ENCODE measurements at regions not wholly inside any gene's neighbourhood (a gene's known extent, or its start where the extent isn't known, plus 50 kb on each side); places are given as distances from the start of the nearest gene placed in this dataset.
"Not testable (repeated sequence)": the region's sequence is repeated elsewhere in the genome, so short reads cannot be mapped to it uniquely, and the experiment has no call there.

DNA sequence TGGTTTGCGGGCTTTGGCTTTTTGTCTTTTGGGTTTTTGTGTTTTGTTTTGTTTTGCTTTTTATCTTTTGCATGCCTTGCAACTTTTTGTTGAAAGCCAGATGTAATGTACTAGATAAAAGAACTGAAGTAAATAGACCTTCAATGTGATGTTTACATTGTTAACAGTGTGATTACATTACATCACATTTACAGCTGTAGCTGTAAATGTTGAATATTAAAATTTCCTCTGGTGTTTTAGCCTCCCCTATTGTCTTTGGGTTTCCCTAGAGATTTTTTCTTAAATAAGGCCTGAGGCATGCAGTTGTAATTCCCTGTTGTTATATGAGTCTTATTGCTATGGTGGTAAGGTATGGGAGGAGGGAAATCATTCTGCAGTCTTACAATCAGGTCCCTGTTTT is 275.0 kb downstream of the PARM1 start:
- peaks cover 0 to 5% of the 10 kb centered on the region in 2 donors for H3K4me1 ChIP-seq (ENCODE audit: control insufficient read depth in 2 of 2, insufficient read depth in 1 of 2, low read depth in 1 of 2, low read length in 2 of 2)
- no peak overlapping the region for H2BK12ac ChIP-seq (ENCODE audit: low read length)
- no peak overlapping the region for H3K18ac ChIP-seq (ENCODE audit: low read length)
- no peaks in the 10 kb centered on the region for H3K79me1 ChIP-seq (ENCODE audit: low read depth, low read length)
- no peak overlapping the region for H3K4me3 ChIP-seq (ENCODE audit: low read length in 2 of 2)
- no peak overlapping the region for H4K91ac ChIP-seq (ENCODE audit: low read depth, low read length, poor library complexity)
- H2BK5ac ChIP-seq (ENCODE audit: low read length): no peak overlapping the region
- no peaks in the 10 kb centered on the region for H3K27me3 ChIP-seq (ENCODE audit: control insufficient read depth in 3 of 3, insufficient read depth in 3 of 3, low read depth in 1 of 3, low read length in 3 of 3)
- no peak overlapping the region for H4K8ac ChIP-seq (ENCODE audit: low read depth, low read length)
- WGBS, 2 donors (ENCODE audit: extremely low coverage in 2 of 2, insufficient read length in 2 of 2, insufficient replicate concordance in 1 of 2): no CpG with 5 or more reads among the region's 1 CpG
- H2BK120ac ChIP-seq (ENCODE audit: low read depth, low read length): no peak overlapping the region
- H3K4me2 ChIP-seq (ENCODE audit: insufficient read depth, low read length, poor library complexity, severe bottlenecking): no peak overlapping the region
- H3K4ac ChIP-seq (ENCODE audit: low read length): no peak overlapping the region
- H3K23ac ChIP-seq (ENCODE audit: low read depth, low read length, poor library complexity): no peak overlapping the region
- no peak overlapping the region for H3K14ac ChIP-seq (ENCODE audit: low read length)
- no peak overlapping the region for H3K27ac ChIP-seq (replicated peaks; ENCODE audit: low read length)
- H3K36me3 ChIP-seq (replicated peaks in 1 of 2; ENCODE audit: control insufficient read depth in 2 of 2, insufficient read depth in 2 of 2, low read length in 2 of 2): no peaks in the 10 kb centered on the region
- H2AK5ac ChIP-seq (ENCODE audit: low read depth, low read length): no peak overlapping the region
- DNase-seq (ENCODE audit: low spot score): no peak
- H3K9ac ChIP-seq (ENCODE audit: low read depth, low read length, poor library complexity): no peak overlapping the region
- H2BK15ac ChIP-seq (ENCODE audit: low read length): no peak overlapping the region
- no peak overlapping the region for H2AFZ ChIP-seq (ENCODE audit: low read length)
- H3K9me3 ChIP-seq (replicated peaks in 1 of 2; ENCODE audit: control insufficient read depth in 2 of 2, insufficient read depth in 1 of 2, low read depth in 1 of 2, low read length in 2 of 2): no peaks in the 10 kb centered on the region

GRCh38 chr4:75195111-75195510 is 262.2 kb downstream of the PARM1 start:
- H2AK5ac ChIP-seq (ENCODE audit: low read depth, low read length): no peak overlapping the region
- WGBS, 2 donors (ENCODE audit: extremely low coverage in 2 of 2, insufficient read length in 2 of 2, insufficient replicate concordance in 1 of 2): no CpG with 5 or more reads among the region's 7 CpGs
- no peak overlapping the region for H4K8ac ChIP-seq (ENCODE audit: low read depth, low read length)
- H3K14ac ChIP-seq (ENCODE audit: low read length): no peak overlapping the region
- H3K4me3 ChIP-seq (ENCODE audit: low read length in 2 of 2): no peak overlapping the region
- H3K27ac ChIP-seq (replicated peaks; ENCODE audit: low read length): no peak overlapping the region
- no peaks in the 10 kb centered on the region for H3K36me3 ChIP-seq (replicated peaks in 1 of 2; ENCODE audit: control insufficient read depth in 2 of 2, insufficient read depth in 2 of 2, low read length in 2 of 2)
- no peak overlapping the region for H3K9ac ChIP-seq (ENCODE audit: low read depth, low read length, poor library complexity)
- H2BK120ac ChIP-seq (ENCODE audit: low read depth, low read length): no peak overlapping the region
- H3K9me3 ChIP-seq (replicated peaks in 1 of 2; ENCODE audit: control insufficient read depth in 2 of 2, insufficient read depth in 1 of 2, low read depth in 1 of 2, low read length in 2 of 2): no peaks in the 10 kb centered on the region
- no peaks in the 10 kb centered on the region for H3K4me1 ChIP-seq (ENCODE audit: control insufficient read depth in 2 of 2, insufficient read depth in 1 of 2, low read depth in 1 of 2, low read length in 2 of 2)
- no peak overlapping the region for H3K23ac ChIP-seq (ENCODE audit: low read depth, low read length, poor library complexity)
- no peak overlapping the region for H3K4me2 ChIP-seq (ENCODE audit: insufficient read depth, low read length, poor library complexity, severe bottlenecking)
- no peak overlapping the region for H2BK5ac ChIP-seq (ENCODE audit: low read length)
- H3K4ac ChIP-seq (ENCODE audit: low read length): no peak overlapping the region
- H3K18ac ChIP-seq (ENCODE audit: low read length): no peak overlapping the region
- no peaks in the 10 kb centered on the region for H3K27me3 ChIP-seq (ENCODE audit: control insufficient read depth in 3 of 3, insufficient read depth in 3 of 3, low read depth in 1 of 3, low read length in 3 of 3)
- DNase-seq (ENCODE audit: low spot score): no peak
- no peak overlapping the region for H2AFZ ChIP-seq (ENCODE audit: low read length)
- no peak overlapping the region for H4K91ac ChIP-seq (ENCODE audit: low read depth, low read length, poor library complexity)
- H2BK15ac ChIP-seq (ENCODE audit: low read length): no peak overlapping the region
- no peak overlapping the region for H2BK12ac ChIP-seq (ENCODE audit: low read length)
- H3K79me1 ChIP-seq (ENCODE audit: low read depth, low read length): peaks cover 2% of the 10 kb centered on the region

GRCh38 chr4:75194180-75194579 is 261.3 kb downstream of the PARM1 start:
- H2BK12ac ChIP-seq (ENCODE audit: low read length): no peak overlapping the region
- peak overlapping the region; percentile 60 for H3K9ac ChIP-seq (ENCODE audit: low read depth, low read length, poor library complexity)
- no peaks in the 10 kb centered on the region for H3K4me1 ChIP-seq (ENCODE audit: control insufficient read depth in 2 of 2, insufficient read depth in 1 of 2, low read depth in 1 of 2, low read length in 2 of 2)
- H3K36me3 ChIP-seq (replicated peaks in 1 of 2; ENCODE audit: control insufficient read depth in 2 of 2, insufficient read depth in 2 of 2, low read length in 2 of 2): no peaks in the 10 kb centered on the region
- H3K23ac ChIP-seq (ENCODE audit: low read depth, low read length, poor library complexity): no peak overlapping the region
- no peak overlapping the region for H2AFZ ChIP-seq (ENCODE audit: low read length)
- H2AK5ac ChIP-seq (ENCODE audit: low read depth, low read length): no peak overlapping the region
- H3K18ac ChIP-seq (ENCODE audit: low read length): no peak overlapping the region
- H3K79me1 ChIP-seq (ENCODE audit: low read depth, low read length): peaks cover 2% of the 10 kb centered on the region
- no peak overlapping the region for H2BK120ac ChIP-seq (ENCODE audit: low read depth, low read length)
- H2BK15ac ChIP-seq (ENCODE audit: low read length): peak overlapping the region; percentile 49
- no peak overlapping the region for H2BK5ac ChIP-seq (ENCODE audit: low read length)
- H3K4me2 ChIP-seq (ENCODE audit: insufficient read depth, low read length, poor library complexity, severe bottlenecking): no peak overlapping the region
- peak overlapping the region; percentile 82 for H3K14ac ChIP-seq (ENCODE audit: low read length)
- H3K4ac ChIP-seq (ENCODE audit: low read length): no peak overlapping the region
- no peak for DNase-seq (ENCODE audit: low spot score)
- no peak overlapping the region for H4K8ac ChIP-seq (ENCODE audit: low read depth, low read length)
- WGBS, 2 donors (ENCODE audit: extremely low coverage in 2 of 2, insufficient read length in 2 of 2, insufficient replicate concordance in 1 of 2): no CpG with 5 or more reads among the region's 8 CpGs
- H3K27ac ChIP-seq (replicated peaks; ENCODE audit: low read length): no peak overlapping the region
- H3K27me3 ChIP-seq (ENCODE audit: control insufficient read depth in 3 of 3, insufficient read depth in 3 of 3, low read depth in 1 of 3, low read length in 3 of 3): no peaks in the 10 kb centered on the region
- no peak overlapping the region for H3K4me3 ChIP-seq (ENCODE audit: low read length in 2 of 2)
- no peaks in the 10 kb centered on the region for H3K9me3 ChIP-seq (replicated peaks in 1 of 2; ENCODE audit: control insufficient read depth in 2 of 2, insufficient read depth in 1 of 2, low read depth in 1 of 2, low read length in 2 of 2)
- no peak overlapping the region for H4K91ac ChIP-seq (ENCODE audit: low read depth, low read length, poor library complexity)

- H2BK120ac ChIP-seq (ENCODE audit: low read depth, low read length); H3K27me3 ChIP-seq (ENCODE audit: control insufficient read depth in 3 of 3, insufficient read depth in 3 of 3, low read depth in 1 of 3, low read length in 3 of 3); DNase-seq (ENCODE audit: low spot score); H3K4me3 ChIP-seq (ENCODE audit: low read length in 2 of 2); H3K79me1 ChIP-seq (ENCODE audit: low read depth, low read length); H3K9ac ChIP-seq (ENCODE audit: low read depth, low read length, poor library complexity); H2AK5ac ChIP-seq (ENCODE audit: low read depth, low read length); H4K8ac ChIP-seq (ENCODE audit: low read depth, low read length); H3K14ac ChIP-seq (ENCODE audit: low read length); H3K36me3 ChIP-seq (replicated peaks in 1 of 2; ENCODE audit: control insufficient read depth in 2 of 2, insufficient read depth in 2 of 2, low read length in 2 of 2); H3K4ac ChIP-seq (ENCODE audit: low read length); H3K4me1 ChIP-seq (ENCODE audit: control insufficient read depth in 2 of 2, insufficient read depth in 1 of 2, low read depth in 1 of 2, low read length in 2 of 2); H2BK12ac ChIP-seq (ENCODE audit: low read length); H3K27ac ChIP-seq (replicated peaks; ENCODE audit: low read length); H4K91ac ChIP-seq (ENCODE audit: low read depth, low read length, poor library complexity); H3K23ac ChIP-seq (ENCODE audit: low read depth, low read length, poor library complexity); H2BK5ac ChIP-seq (ENCODE audit: low read length); H3K9me3 ChIP-seq (replicated peaks in 1 of 2; ENCODE audit: control insufficient read depth in 2 of 2, insufficient read depth in 1 of 2, low read depth in 1 of 2, low read length in 2 of 2); H2AFZ ChIP-seq (ENCODE audit: low read length); H3K18ac ChIP-seq (ENCODE audit: low read length); H3K4me2 ChIP-seq (ENCODE audit: insufficient read depth, low read length, poor library complexity, severe bottlenecking); H2BK15ac ChIP-seq (ENCODE audit: low read length): not testable (repeated sequence)
- WGBS, 2 donors (ENCODE audit: extremely low coverage in 2 of 2, insufficient read length in 2 of 2, insufficient replicate concordance in 1 of 2): no CpG with 5 or more reads among the region's 2 CpGs
These were observed 259.3 kb downstream of the PARM1 start for GRCh38 chr4:75192182-75192581.
